ENCODE measurements at regions not wholly inside any gene's neighbourhood (a gene's known extent, or its start where the extent isn't known, plus 50 kb on each side); places are given as distances from the start of the nearest gene placed in this dataset.

DNA sequence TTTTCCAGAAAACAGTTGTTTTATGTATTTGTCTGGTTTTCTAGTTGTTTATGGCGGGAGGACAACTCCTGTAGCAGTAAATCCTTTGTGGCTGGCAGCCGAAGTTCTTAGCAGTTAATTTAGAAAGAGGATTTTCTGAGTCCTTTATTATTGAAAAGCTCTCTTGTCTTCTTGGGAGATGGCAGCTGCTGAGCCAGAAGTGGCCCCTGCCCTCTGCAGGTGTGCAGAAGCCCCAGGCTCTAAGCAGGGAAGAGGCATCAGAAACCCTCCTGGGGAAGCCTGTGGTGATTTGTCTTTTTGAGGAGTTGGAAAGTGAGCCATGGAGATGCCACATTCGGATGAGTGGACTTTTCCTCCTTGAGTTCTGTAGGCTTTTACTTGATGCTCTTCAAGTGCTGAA, 106.3 kb downstream of the GLRX3 start:
- Histone ChIP-seq H3K4me1 (ENCODE audit: control insufficient read depth in 5 of 5, insufficient read depth in 5 of 5, low read length in 5 of 5) (no peaks in the 10 kb centered on the region), H3K9me3 (ENCODE audit: control insufficient read depth in 4 of 4, insufficient read depth in 3 of 4, low read length in 3 of 4) (peaks cover 0 to 20% (median 0%) of the 10 kb centered on the region in 4 donors), H3K36me3 (ENCODE audit: control insufficient read depth in 4 of 4, insufficient read depth in 4 of 4, low read length in 4 of 4) (no peaks in the 10 kb centered on the region), H3K4me3 (no peak overlapping the region), H3K27ac (ENCODE audit: low read depth in 1 of 2, low read length in 1 of 2) (no peak overlapping the region), H3K27me3 (ENCODE audit: control insufficient read depth in 3 of 3, insufficient read depth in 3 of 3, low read length in 2 of 3) (peaks cover 0 to 2% (median 2%) of the 10 kb centered on the region in 3 donors), H3K9ac (ENCODE audit: insufficient read depth in 1 of 2, low read length in 2 of 2) (no peak overlapping the region)
- 50 to 58% methylated on average over 3 of the region's 3 CpGs for WGBS, 2 donors
- DNase-seq (no peak), ATAC-seq (ENCODE audit: insufficient read depth, low FRiP score) (no peak)
- TF ChIP-seq, protein P1, sequence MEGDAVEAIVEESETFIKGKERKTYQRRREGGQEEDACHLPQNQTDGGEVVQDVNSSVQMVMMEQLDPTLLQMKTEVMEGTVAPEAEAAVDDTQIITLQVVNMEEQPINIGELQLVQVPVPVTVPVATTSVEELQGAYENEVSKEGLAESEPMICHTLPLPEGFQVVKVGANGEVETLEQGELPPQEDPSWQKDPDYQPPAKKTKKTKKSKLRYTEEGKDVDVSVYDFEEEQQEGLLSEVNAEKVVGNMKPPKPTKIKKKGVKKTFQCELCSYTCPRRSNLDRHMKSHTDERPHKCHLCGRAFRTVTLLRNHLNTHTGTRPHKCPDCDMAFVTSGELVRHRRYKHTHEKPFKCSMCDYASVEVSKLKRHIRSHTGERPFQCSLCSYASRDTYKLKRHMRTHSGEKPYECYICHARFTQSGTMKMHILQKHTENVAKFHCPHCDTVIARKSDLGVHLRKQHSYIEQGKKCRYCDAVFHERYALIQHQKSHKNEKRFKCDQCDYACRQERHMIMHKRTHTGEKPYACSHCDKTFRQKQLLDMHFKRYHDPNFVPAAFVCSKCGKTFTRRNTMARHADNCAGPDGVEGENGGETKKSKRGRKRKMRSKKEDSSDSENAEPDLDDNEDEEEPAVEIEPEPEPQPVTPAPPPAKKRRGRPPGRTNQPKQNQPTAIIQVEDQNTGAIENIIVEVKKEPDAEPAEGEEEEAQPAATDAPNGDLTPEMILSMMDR (IDR thresholded peaks at IDR 0.05; ENCODE audit: control extremely low read depth, extremely low read depth): no peak

DNA sequence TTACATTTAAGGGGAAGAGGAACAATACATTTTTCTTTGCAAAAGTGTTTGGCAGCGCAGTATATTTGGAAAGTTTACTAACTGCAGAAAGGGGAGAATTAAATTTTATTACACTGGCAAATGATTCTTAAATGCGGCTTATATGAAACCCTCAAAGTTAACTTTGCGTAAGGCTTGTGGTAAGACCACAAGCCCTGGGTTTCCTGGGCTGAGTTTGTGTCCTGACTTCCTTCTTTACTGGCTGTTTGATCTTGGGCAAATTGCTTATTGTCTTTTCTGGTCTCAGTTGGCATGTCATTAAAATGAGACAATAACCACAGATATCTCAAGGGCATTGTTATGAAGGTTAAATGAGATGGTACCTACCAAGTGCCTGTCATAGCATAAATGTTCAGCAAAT, 106.8 kb downstream of the GLRX3 start:
- no peak overlapping the region for H3K9ac ChIP-seq (ENCODE audit: insufficient read depth in 1 of 2, low read length in 2 of 2)
- H3K36me3 ChIP-seq (ENCODE audit: control insufficient read depth in 4 of 4, insufficient read depth in 4 of 4, low read length in 4 of 4): no peaks in the 10 kb centered on the region
- H3K4me1 ChIP-seq (ENCODE audit: control insufficient read depth in 5 of 5, insufficient read depth in 5 of 5, low read length in 5 of 5): no peaks in the 10 kb centered on the region
- H3K27ac ChIP-seq (ENCODE audit: low read depth in 1 of 2, low read length in 1 of 2): no peak overlapping the region
- TF ChIP-seq, protein P1 (IDR thresholded peaks at IDR 0.05; ENCODE audit: control extremely low read depth, extremely low read depth): no peak
- H3K4me3 ChIP-seq: no peak overlapping the region
- peaks cover 0 to 20% (median 0%) of the 10 kb centered on the region in 4 donors for H3K9me3 ChIP-seq (ENCODE audit: control insufficient read depth in 4 of 4, insufficient read depth in 3 of 4, low read length in 3 of 4)
- ATAC-seq (ENCODE audit: insufficient read depth, low FRiP score) (no peak), DNase-seq (no peak)
- WGBS, 2 donors: 32 to 65% methylated on average over 3 of the region's 3 CpGs
- H3K27me3 ChIP-seq (ENCODE audit: control insufficient read depth in 3 of 3, insufficient read depth in 3 of 3, low read length in 2 of 3): peaks cover 0 to 2% (median 2%) of the 10 kb centered on the region in 3 donors

DNA sequence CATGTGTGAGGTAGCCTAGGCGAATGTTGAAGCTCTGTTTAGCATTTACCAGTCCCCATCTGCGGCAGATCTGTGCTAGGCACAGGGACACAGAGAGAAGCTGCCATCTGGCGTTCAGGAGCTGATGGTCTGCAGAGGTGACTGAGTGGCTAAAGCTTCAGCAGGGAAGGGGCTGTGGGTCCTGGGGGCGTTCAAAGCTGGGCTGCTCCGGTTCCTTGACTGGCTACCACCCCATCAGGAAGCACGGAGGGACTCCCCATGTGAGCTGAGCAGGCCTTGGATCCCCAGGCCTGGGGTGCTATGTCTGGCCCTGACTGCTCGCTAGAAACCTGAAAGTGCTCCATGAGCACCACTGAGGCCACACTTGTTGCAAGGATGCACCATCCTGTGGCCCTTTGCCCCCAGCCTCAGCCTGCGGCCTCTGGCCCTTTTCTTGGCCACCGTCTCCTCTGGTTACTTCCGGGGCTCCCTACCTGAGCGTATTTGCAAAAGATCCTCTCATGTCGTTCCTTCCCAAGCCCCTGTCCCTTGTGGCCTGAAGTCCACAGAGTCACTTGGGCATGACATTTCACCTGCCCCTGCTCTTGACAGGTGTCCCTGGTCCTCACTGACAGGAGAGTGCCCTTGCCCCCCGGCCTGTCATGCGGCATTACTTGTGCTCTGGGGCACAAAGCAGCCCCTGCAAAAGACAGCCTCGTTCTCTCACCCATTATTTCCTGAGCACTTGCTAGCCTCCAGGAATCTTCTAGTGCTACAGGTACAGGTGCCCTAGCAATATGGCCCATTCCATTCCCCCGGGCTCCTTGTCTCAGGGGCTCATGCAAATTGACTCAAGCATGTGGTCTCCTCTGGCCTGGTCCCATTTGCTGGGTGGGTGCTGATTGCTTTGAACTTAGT, 108.1 kb downstream of the GLRX3 start:
- WGBS, 2 donors: 85 to 92% methylated on average over 16 of the region's 16 CpGs
- Histone ChIP-seq H3K4me1 (ENCODE audit: control insufficient read depth in 5 of 5, insufficient read depth in 5 of 5, low read length in 5 of 5) (no peaks in the 10 kb centered on the region), H3K27ac (ENCODE audit: low read depth in 1 of 2, low read length in 1 of 2) (no peak overlapping the region), H3K27me3 (ENCODE audit: control insufficient read depth in 3 of 3, insufficient read depth in 3 of 3, low read length in 2 of 3) (peaks cover 0 to 2% (median 2%) of the 10 kb centered on the region in 3 donors), H3K4me3 (no peak overlapping the region), H3K9me3 (ENCODE audit: control insufficient read depth in 4 of 4, insufficient read depth in 3 of 4, low read length in 3 of 4) (peaks cover 0 to 20% (median 0%) of the 10 kb centered on the region in 4 donors), H3K36me3 (ENCODE audit: control insufficient read depth in 4 of 4, insufficient read depth in 4 of 4, low read length in 4 of 4) (no peaks in the 10 kb centered on the region), H3K9ac (ENCODE audit: insufficient read depth in 1 of 2, low read length in 2 of 2) (no peak overlapping the region)
- DNase-seq (no peak), ATAC-seq (ENCODE audit: insufficient read depth, low FRiP score) (no peak)
- TF ChIP-seq, protein P1 (IDR thresholded peaks at IDR 0.05; ENCODE audit: control extremely low read depth, extremely low read depth): no peak
